A549 (cell line): ENCODE measurements at regions not wholly inside any gene's neighbourhood (a gene's known extent, or its start where the extent isn't known, plus 50 kb on each side); places are given as distances from the start of the nearest gene placed in this dataset.

ENCODE experiments used
- ATAC-seq, 2 experiments: fragments of 200-7000 bp in 1 of 2; fragments of >200 bp in 1 of 2; cut with Nextera tagmentation in 1 of 2; cut with Tn5 transposase in 1 of 2; 3 replicates each; pipeline versions ENCODE4 v1.8.0 to v1.9.1; 2018 to 2020; ENCODE audit warnings: mild to moderate bottlenecking in 1 of 2, moderate library complexity in 1 of 2
- CTCF ChIA-PET: fragments of 300-600 bp; sonication (Branson Sonifier 250); formaldehyde crosslinking; extraction: SDS; loops from one replicate; lab custom pipeline; 2021; ENCODE audit warnings: antibody characterized with exemption, inconsistent platforms; lab: Yijun Ruan, JAX
- POLR2A ChIA-PET: fragments of 350-600 bp; formaldehyde crosslinking; extraction: SDS; loops from one replicate; lab custom pipeline; 2021; ENCODE audit warnings: antibody characterized with exemption, inconsistent platforms; lab: Yijun Ruan, JAX
- DNase-seq, 2 experiments: peaks; one replicate each; pipeline versions ENCODE4 v3.0.0 to v3.0.0-alpha.2; 2011 to 2016; ENCODE audit warnings: low read depth in 1 of 2, low spot score in 1 of 2
- FAIRE-seq: peaks from 2 replicates; lab custom pipeline; 2011; peaks lifted over from hg19 to GRCh38; lab: Jason Lieb, UNC
- H3K27ac ChIP-seq, 2 experiments: fragments of >200 bp; sonication (Bioruptor Twin); formaldehyde crosslinking; 3 replicates each; pipeline ENCODE4 v1.5.1; 2016 to 2017
- H3K4me1 ChIP-seq: fragments of >200 bp; sonication (Bioruptor Twin); formaldehyde crosslinking; 3 replicates; pipeline ENCODE4 v1.6.1; 2016
- H3K4me2 ChIP-seq: fragments of >200 bp; sonication (Bioruptor Twin); formaldehyde crosslinking; 3 replicates; pipeline ENCODE4 v1.6.1; 2016
- H3K4me3 ChIP-seq: fragments of >200 bp; sonication (Bioruptor Twin); formaldehyde crosslinking; 3 replicates; pipeline ENCODE4 v1.5.1; 2016
- H3K9me3 ChIP-seq: fragments of >200 bp; sonication (Bioruptor Twin); formaldehyde crosslinking; 3 replicates; pipeline ENCODE4 v1.6.1; 2016
- BHLHE40 ChIP-seq: IDR thresholded peaks from 2 replicates; pipeline ENCODE4 v1.6.1; 2012; ENCODE audit warnings: low read depth, low read length, inconsistent platforms
- CBX2 ChIP-seq: fragments of 200-600 bp; sonication (generic); IDR thresholded peaks from 2 replicates; pipeline ENCODE4 v1.6.1; 2016; ENCODE audit warnings: low read depth, mild to moderate bottlenecking, borderline replicate concordance
- CBX8 ChIP-seq: fragments of 200-600 bp; sonication (generic); IDR thresholded peaks from 2 replicates; pipeline ENCODE4 v1.6.1; 2016
- CHD4 ChIP-seq: fragments of 200-600 bp; sonication (generic); IDR thresholded peaks from 2 replicates; pipeline ENCODE4 v1.6.1; 2016; ENCODE audit warnings: antibody characterized with exemption, mild to moderate bottlenecking, borderline replicate concordance
- ESRRA ChIP-seq: fragments of 150-350 bp; IDR thresholded peaks from 2 replicates; pipeline ENCODE4 v1.6.1; 2014; ENCODE audit warnings: mild to moderate bottlenecking, low read length, borderline replicate concordance
- HDAC2 ChIP-seq: fragments of 200-600 bp; sonication (generic); IDR thresholded peaks from 2 replicates; pipeline ENCODE4 v1.6.1; 2016
- HEYL ChIP-seq: fragments of 250-450 bp; sonication (Bioruptor Pico); IDR thresholded peaks from 2 replicates; pipeline ENCODE4 v1.8.0; 2021; ENCODE audit warnings: mild to moderate bottlenecking, moderate library complexity
- HOXA7 ChIP-seq: fragments of 250-450 bp; sonication (Bioruptor Pico); IDR thresholded peaks from 2 replicates; pipeline ENCODE4 v1.5.0; 2020; ENCODE audit warnings: mild to moderate bottlenecking, moderate library complexity
- HOXB13 ChIP-seq: fragments of 250-450 bp; sonication (Bioruptor Pico); IDR thresholded peaks from 2 replicates; pipeline ENCODE4 v1.5.0; 2020; ENCODE audit warnings: low read depth, mild to moderate bottlenecking, moderate library complexity
- MAFK ChIP-seq: fragments of 450-650 bp; IDR thresholded peaks from 2 replicates; pipeline ENCODE4 v1.6.1; 2014; ENCODE audit not compliant: partially characterized antibody
- NPAS2 ChIP-seq: fragments of 250-450 bp; sonication (Bioruptor Pico); IDR thresholded peaks from 2 replicates; pipeline ENCODE4 v1.8.0; 2022; ENCODE audit warnings: mild to moderate bottlenecking, moderate library complexity, borderline replicate concordance
- NR3C1 ChIP-seq: fragments of >200 bp; sonication (Bioruptor Twin); formaldehyde crosslinking; IDR thresholded peaks from 3 replicates; pipeline ENCODE4 v1.6.1; 2017
- POLR2A ChIP-seq: IDR thresholded peaks from 2 replicates; pipeline ENCODE4 v1.6.1; 2012; ENCODE audit warnings: mild to moderate bottlenecking, low read length
- RARB ChIP-seq: fragments of 250-450 bp; sonication (Bioruptor Pico); IDR thresholded peaks from 2 replicates; pipeline ENCODE4 v1.8.0; 2021; ENCODE audit warnings: mild to moderate bottlenecking, moderate library complexity
- RCOR1 ChIP-seq: fragments of 150-350 bp; IDR thresholded peaks from 2 replicates; pipeline ENCODE4 v1.6.1; 2014; ENCODE audit warnings: antibody characterized with exemption, low read length, low read depth
- SMC3 ChIP-seq: fragments of >200 bp; sonication (Bioruptor Twin); formaldehyde crosslinking; IDR thresholded peaks from 3 replicates; pipeline ENCODE4 v1.6.1; 2018; ENCODE audit warnings: inconsistent platforms
- ZNF302 ChIP-seq: fragments of 250-450 bp; sonication (Bioruptor Pico); IDR thresholded peaks from 2 replicates; pipeline ENCODE4 v1.9.0; 2021; ENCODE audit warnings: inconsistent platforms, mild to moderate bottlenecking, moderate library complexity
- WGBS: methylation state at CpG from one replicate; pipeline ENCODE4 v1.1.6; 2017; ENCODE audit errors: missing lambda C conversion rate; 5-methylcytosine and 5-hydroxymethylcytosine counted together
- TF ChIP-seq, protein P1 (sequence below): fragments of >200 bp; sonication (Bioruptor Twin); formaldehyde crosslinking; IDR thresholded peaks from 2 replicates; pipeline ENCODE4 v1.6.1; 2016
- TF ChIP-seq, protein P2 (sequence below): fragments of 250-450 bp; sonication (Bioruptor Pico); IDR thresholded peaks from 2 replicates; pipeline ENCODE4 v1.5.0; 2020; ENCODE audit warnings: low read depth, mild to moderate bottlenecking, moderate library complexity
- TF ChIP-seq, protein P3 (sequence below): fragments of >200 bp; sonication (Bioruptor Twin); formaldehyde crosslinking; IDR thresholded peaks from 3 replicates; pipeline ENCODE4 v1.6.1; 2016
- TF ChIP-seq, protein P4 (sequence below): fragments of 450-650 bp; IDR thresholded peaks from 2 replicates; pipeline ENCODE4 v1.6.1; 2014; ENCODE audit warnings: antibody characterized with exemption
- TF ChIP-seq, protein P5 (sequence below): IDR thresholded peaks from 2 replicates; pipeline ENCODE4 v1.6.1; 2012
- TF ChIP-seq, protein P6 (sequence below): fragments of 150-350 bp; IDR thresholded peaks from 2 replicates; pipeline ENCODE4 v1.6.1; 2014; ENCODE audit warnings: low read depth, mild to moderate bottlenecking, low read length

DNA sequence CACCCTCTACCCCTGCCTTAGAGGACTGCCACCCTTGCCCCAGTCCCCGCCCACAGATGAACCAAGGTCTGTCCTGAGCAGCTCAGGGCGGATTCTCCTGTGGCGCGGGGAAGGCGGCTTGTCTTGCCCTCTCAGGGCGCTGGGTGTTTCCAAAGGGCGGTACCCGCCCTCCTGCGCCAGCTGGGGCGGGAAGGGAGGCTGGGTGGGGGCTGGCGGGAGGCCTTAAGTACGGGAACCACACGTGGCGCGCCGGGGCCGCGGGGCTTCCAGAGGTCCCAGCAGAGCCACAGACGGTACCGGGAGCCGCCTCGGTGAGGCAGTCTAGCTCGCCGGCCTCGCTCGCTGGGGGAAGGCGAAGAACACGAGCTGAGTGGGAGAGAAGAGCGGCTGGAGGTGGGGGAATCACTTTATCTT is 361.1 kb downstream of the MID1IP1 start:
- FAIRE-seq = no peak
- Histone ChIP-seq H3K27ac (no peak overlapping the region), H3K4me2 (no peak overlapping the region), H3K4me1 (no peaks in the 10 kb centered on the region), H3K9me3 (no peaks in the 10 kb centered on the region), H3K4me3 (no peak overlapping the region)
- CTCF ChIA-PET = no interaction called here
- DNase-seq = no peak
- peak in 1 of 2 experiments; percentile 25; a peak in 1 of 6 replicates for ATAC-seq
- WGBS = 20% methylated on average over 1 of the region's 29 CpGs
- POLR2A ChIA-PET = no interaction called here
- TF ChIP-seq, protein P1, sequence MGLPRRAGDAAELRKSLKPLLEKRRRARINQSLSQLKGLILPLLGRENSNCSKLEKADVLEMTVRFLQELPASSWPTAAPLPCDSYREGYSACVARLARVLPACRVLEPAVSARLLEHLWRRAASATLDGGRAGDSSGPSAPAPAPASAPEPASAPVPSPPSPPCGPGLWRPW = no peak
- no peak for TF ChIP-seq HEYL
- TF ChIP-seq POLR2A = no peak
- TF ChIP-seq CBX2 = no peak
- TF ChIP-seq BHLHE40 = no peak
- TF ChIP-seq HDAC2 = no peak
- no peak for TF ChIP-seq RCOR1
- TF ChIP-seq NPAS2 (CRISPR knock-in tag) = no peak
- no peak for TF ChIP-seq NR3C1
- TF ChIP-seq HOXB13 (CRISPR knock-in tag) = no peak
- no peak for TF ChIP-seq CHD4
- TF ChIP-seq, protein P2, sequence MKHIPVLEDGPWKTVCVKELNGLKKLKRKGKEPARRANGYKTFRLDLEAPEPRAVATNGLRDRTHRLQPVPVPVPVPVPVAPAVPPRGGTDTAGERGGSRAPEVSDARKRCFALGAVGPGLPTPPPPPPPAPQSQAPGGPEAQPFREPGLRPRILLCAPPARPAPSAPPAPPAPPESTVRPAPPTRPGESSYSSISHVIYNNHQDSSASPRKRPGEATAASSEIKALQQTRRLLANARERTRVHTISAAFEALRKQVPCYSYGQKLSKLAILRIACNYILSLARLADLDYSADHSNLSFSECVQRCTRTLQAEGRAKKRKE (CRISPR knock-in tag) = no peak
- TF ChIP-seq, protein P3, sequence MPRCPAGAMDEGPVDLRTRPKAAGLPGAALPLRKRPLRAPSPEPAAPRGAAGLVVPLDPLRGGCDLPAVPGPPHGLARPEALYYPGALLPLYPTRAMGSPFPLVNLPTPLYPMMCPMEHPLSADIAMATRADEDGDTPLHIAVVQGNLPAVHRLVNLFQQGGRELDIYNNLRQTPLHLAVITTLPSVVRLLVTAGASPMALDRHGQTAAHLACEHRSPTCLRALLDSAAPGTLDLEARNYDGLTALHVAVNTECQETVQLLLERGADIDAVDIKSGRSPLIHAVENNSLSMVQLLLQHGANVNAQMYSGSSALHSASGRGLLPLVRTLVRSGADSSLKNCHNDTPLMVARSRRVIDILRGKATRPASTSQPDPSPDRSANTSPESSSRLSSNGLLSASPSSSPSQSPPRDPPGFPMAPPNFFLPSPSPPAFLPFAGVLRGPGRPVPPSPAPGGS = no peak
- no peak for TF ChIP-seq CBX8
- no peak for TF ChIP-seq ESRRA
- TF ChIP-seq, protein P4, sequence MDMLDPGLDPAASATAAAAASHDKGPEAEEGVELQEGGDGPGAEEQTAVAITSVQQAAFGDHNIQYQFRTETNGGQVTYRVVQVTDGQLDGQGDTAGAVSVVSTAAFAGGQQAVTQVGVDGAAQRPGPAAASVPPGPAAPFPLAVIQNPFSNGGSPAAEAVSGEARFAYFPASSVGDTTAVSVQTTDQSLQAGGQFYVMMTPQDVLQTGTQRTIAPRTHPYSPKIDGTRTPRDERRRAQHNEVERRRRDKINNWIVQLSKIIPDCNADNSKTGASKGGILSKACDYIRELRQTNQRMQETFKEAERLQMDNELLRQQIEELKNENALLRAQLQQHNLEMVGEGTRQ = no peak
- TF ChIP-seq, protein P5, sequence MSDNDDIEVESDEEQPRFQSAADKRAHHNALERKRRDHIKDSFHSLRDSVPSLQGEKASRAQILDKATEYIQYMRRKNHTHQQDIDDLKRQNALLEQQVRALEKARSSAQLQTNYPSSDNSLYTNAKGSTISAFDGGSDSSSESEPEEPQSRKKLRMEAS = no peak
- TF ChIP-seq HOXA7 (CRISPR knock-in tag) = no peak
- TF ChIP-seq, protein P6, sequence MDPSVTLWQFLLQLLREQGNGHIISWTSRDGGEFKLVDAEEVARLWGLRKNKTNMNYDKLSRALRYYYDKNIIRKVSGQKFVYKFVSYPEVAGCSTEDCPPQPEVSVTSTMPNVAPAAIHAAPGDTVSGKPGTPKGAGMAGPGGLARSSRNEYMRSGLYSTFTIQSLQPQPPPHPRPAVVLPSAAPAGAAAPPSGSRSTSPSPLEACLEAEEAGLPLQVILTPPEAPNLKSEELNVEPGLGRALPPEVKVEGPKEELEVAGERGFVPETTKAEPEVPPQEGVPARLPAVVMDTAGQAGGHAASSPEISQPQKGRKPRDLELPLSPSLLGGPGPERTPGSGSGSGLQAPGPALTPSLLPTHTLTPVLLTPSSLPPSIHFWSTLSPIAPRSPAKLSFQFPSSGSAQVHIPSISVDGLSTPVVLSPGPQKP = no peak

DNA sequence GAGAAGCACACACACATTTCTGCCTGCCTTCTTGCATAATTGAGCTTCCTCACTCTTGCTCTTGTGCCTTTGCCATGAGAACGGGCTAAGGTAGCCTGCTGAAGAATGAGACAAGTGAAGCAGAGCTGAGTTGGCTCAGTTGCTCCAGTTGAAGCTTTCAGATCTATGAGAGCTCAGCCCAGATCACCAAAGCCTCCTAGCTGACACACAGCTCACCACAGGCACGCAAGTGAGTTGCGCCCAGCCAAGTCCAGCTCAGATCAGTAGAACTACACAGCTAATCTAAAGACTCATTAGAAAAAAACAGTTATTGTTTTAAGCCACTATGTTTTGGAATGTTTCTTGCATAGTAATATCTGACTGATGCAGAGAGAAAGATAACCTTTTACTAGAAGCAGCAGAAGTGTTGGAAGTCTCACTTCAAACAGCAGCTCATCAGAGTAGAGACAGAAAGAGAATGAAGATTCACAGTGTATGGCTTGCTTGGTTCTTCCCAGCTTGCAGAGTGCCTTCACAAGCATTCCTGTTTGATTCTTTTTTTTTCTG is 362.4 kb downstream of the MID1IP1 start:
- ATAC-seq (no peak), DNase-seq (no peak)
- POLR2A ChIA-PET = no interaction called here
- CTCF ChIA-PET = interaction anchor here (0.8 kb wide), 1 partner anchor 445 kb away, joined by 3 read pairs; no protein-coding TSS in a partner anchor
- Histone ChIP-seq H3K27ac (no peak overlapping the region), H3K4me3 (no peak overlapping the region), H3K4me2 (no peak overlapping the region), H3K9me3 (no peaks in the 10 kb centered on the region)
- WGBS = 55% methylated on average over 3 of the region's 3 CpGs
- TF ChIP-seq HOXB13 (CRISPR knock-in tag) (no peak), RCOR1 (no peak), SMC3 (no peak), MAFK (no peak)
- TF ChIP-seq, all 56 proteins: peak for 0
- no peaks in the 10 kb centered on the region for H3K4me1 ChIP-seq
- no peak for FAIRE-seq

DNA sequence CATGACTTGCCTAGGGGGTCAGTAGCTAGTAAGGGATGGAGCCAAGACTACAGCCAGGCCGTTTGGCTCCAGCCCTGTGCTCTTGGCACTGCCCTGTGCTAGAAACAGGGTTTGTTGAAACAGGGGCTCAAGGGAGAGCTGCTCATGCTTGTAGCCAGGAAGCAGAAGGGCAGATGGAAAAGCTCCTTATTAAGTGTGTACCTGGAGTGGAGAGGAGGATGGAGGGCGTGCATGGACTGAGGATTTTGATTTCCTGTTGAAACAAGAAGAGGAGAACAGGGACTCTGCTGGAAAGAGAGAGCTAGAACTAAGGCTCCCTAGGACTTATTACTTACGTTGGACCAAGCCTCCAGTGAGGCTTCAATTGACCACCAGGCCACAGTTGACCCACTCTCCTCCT is 363.0 kb downstream of the MID1IP1 start:
- Histone ChIP-seq H3K4me2 (no peak overlapping the region), H3K27ac (no peak overlapping the region), H3K9me3 (no peaks in the 10 kb centered on the region), H3K4me3 (no peak overlapping the region), H3K4me1 (no peaks in the 10 kb centered on the region)
- ChIA-PET CTCF (no interaction called here), POLR2A (no interaction called here)
- FAIRE-seq = no peak
- no peak for DNase-seq
- ATAC-seq = no peak
- WGBS = 0% methylated on average over 3 of the region's 3 CpGs
- TF ChIP-seq CBX2 (no peak), ZNF302 (CRISPR knock-in tag) (no peak), RARB (CRISPR knock-in tag) (no peak)
- TF ChIP-seq, protein P1 = no peak
